Suprapubic skin (tissue), 4 donors: ENCODE measurements at regions not wholly inside any gene's neighbourhood (a gene's known extent, or its start where the extent isn't known, plus 50 kb on each side); places are given as distances from the start of the nearest gene placed in this dataset.

Source experiments
- DNase-seq, 2 donors: peaks; one replicate each; pipeline ENCODE4 v3.0.0-alpha.2; 2019; ENCODE audit warnings: low spot score in 2 of 2
- H3K27ac ChIP-seq: fragments of 200-600 bp; sonication (generic); one replicate; pipeline ENCODE4 v1.5.1; 2019
- H3K27me3 ChIP-seq: fragments of 200-600 bp; sonication (generic); one replicate; pipeline ENCODE4 v1.5.1; 2019
- H3K36me3 ChIP-seq: fragments of 200-600 bp; sonication (generic); one replicate; pipeline ENCODE4 v1.5.1; 2019
- H3K4me1 ChIP-seq: fragments of 200-600 bp; sonication (generic); one replicate; pipeline ENCODE4 v1.5.1; 2019
- H3K4me3 ChIP-seq: fragments of 200-600 bp; sonication (generic); one replicate; pipeline ENCODE4 v1.5.1; 2019; ENCODE audit warnings: mild to moderate bottlenecking
- H3K9me3 ChIP-seq: fragments of 200-600 bp; sonication (generic); one replicate; pipeline ENCODE4 v1.5.1; 2019
- CTCF ChIP-seq, 2 donors: fragments of 200-600 bp in 1 of 2; fragments of 450-650 bp in 1 of 2; sonication (generic) in 1 of 2; IDR thresholded peaks; one replicate each; pipeline ENCODE4 v1.5.1; 2016 to 2019; ENCODE audit warnings: antibody characterized with exemption in 2 of 2, mild to moderate bottlenecking in 1 of 2, moderate library complexity in 1 of 2
- EP300 ChIP-seq: sonication (generic); formaldehyde crosslinking; IDR thresholded peaks from one replicate; pipeline ENCODE4 v1.6.1; 2017; ENCODE audit warnings: antibody characterized with exemption
- POLR2A ChIP-seq, 2 donors: fragments of 450-650 bp; IDR thresholded peaks; one replicate each; pipeline ENCODE4 v1.6.1; 2017; ENCODE audit warnings: antibody characterized with exemption in 2 of 2, mild to moderate bottlenecking in 2 of 2, moderate library complexity in 2 of 2
- POLR2AphosphoS5 ChIP-seq, 3 donors: sonication (generic); formaldehyde crosslinking; IDR thresholded peaks; one replicate each; pipeline ENCODE4 v1.6.1; 2017; ENCODE audit warnings: antibody characterized with exemption in 3 of 3
- WGBS: methylation state at CpG from one replicate; pipeline ENCODE4 v1.1.5; 2018; 5-methylcytosine and 5-hydroxymethylcytosine counted together

GRCh38 chr2:7265286-7265685 is 348.1 kb downstream of the RNF144A start:
- H3K9me3 ChIP-seq: no peaks in the 10 kb centered on the region
- H3K36me3 ChIP-seq: no peaks in the 10 kb centered on the region
- no peak overlapping the region for H3K27ac ChIP-seq
- DNase-seq: no peak
- H3K27me3 ChIP-seq: no peaks in the 10 kb centered on the region
- TF ChIP-seq POLR2AphosphoS5 (IDR thresholded peaks at IDR 0.05) (no peak), CTCF (IDR thresholded peaks at IDR 0.05) (no peak), EP300 (no peak), POLR2A (IDR thresholded peaks at IDR 0.05) (no peak)
- 88% methylated on average over 8 of the region's 8 CpGs for WGBS
- no peaks in the 10 kb centered on the region for H3K4me1 ChIP-seq
- no peak overlapping the region for H3K4me3 ChIP-seq

- no peak for TF ChIP-seq CTCF (IDR thresholded peaks at IDR 0.05)
- TF ChIP-seq POLR2A (IDR thresholded peaks at IDR 0.05): no peak
- TF ChIP-seq POLR2AphosphoS5 (IDR thresholded peaks at IDR 0.05): no peak
- TF ChIP-seq EP300: no peak
Measured at GRCh38 chr2:7269106-7269643, 352.0 kb downstream of the RNF144A start.

GRCh38 chr2:7270011-7270431 is 352.8 kb downstream of the RNF144A start:
- Histone ChIP-seq H3K9me3 (no peaks in the 10 kb centered on the region), H3K4me3 (no peak overlapping the region), H3K4me1 (no peaks in the 10 kb centered on the region), H3K27ac (no peak overlapping the region), H3K27me3 (no peaks in the 10 kb centered on the region), H3K36me3 (no peaks in the 10 kb centered on the region)
- DNase-seq: no peak
- WGBS: 75% methylated on average over 7 of the region's 7 CpGs
- TF ChIP-seq CTCF (IDR thresholded peaks at IDR 0.05) (no peak), POLR2A (IDR thresholded peaks at IDR 0.05) (no peak), POLR2AphosphoS5 (IDR thresholded peaks at IDR 0.05) (no peak), EP300 (no peak)

More at GRCh38 chr2:7269106-7269643, 352.0 kb downstream of the RNF144A start:
- Histone ChIP-seq H3K27me3 (no peaks in the 10 kb centered on the region), H3K9me3 (no peaks in the 10 kb centered on the region), H3K4me3 (no peak overlapping the region), H3K27ac (no peak overlapping the region), H3K4me1 (no peaks in the 10 kb centered on the region), H3K36me3 (no peaks in the 10 kb centered on the region)
- no peak for DNase-seq
- 95% methylated on average over 8 of the region's 8 CpGs for WGBS

GRCh38 chr2:7272210-7272609 is 355.0 kb downstream of the RNF144A start:
- TF ChIP-seq POLR2A (IDR thresholded peaks at IDR 0.05) (no peak), CTCF (IDR thresholded peaks at IDR 0.05) (no peak), EP300 (no peak), POLR2AphosphoS5 (IDR thresholded peaks at IDR 0.05) (no peak)
- H3K27ac ChIP-seq: no peak overlapping the region
- H3K36me3 ChIP-seq: no peaks in the 10 kb centered on the region
- H3K4me3 ChIP-seq: no peak overlapping the region
- DNase-seq: no peak
- H3K9me3 ChIP-seq: no peaks in the 10 kb centered on the region
- no peaks in the 10 kb centered on the region for H3K4me1 ChIP-seq
- 29% methylated on average over 3 of the region's 3 CpGs for WGBS
- no peaks in the 10 kb centered on the region for H3K27me3 ChIP-seq

GRCh38 chr2:7278984-7279383 is 361.8 kb downstream of the RNF144A start:
- Histone ChIP-seq H3K4me3 (no peak overlapping the region), H3K9me3 (no peaks in the 10 kb centered on the region), H3K27ac (no peak overlapping the region), H3K4me1 (no peaks in the 10 kb centered on the region), H3K27me3 (no peaks in the 10 kb centered on the region), H3K36me3 (no peaks in the 10 kb centered on the region)
- TF ChIP-seq EP300 (no peak), CTCF (IDR thresholded peaks at IDR 0.05) (no peak), POLR2AphosphoS5 (IDR thresholded peaks at IDR 0.05) (no peak), POLR2A (IDR thresholded peaks at IDR 0.05) (no peak)
- DNase-seq: no peak
